ENCODE measurements at regions not wholly inside any gene's neighbourhood (a gene's known extent, or its start where the extent isn't known, plus 50 kb on each side); places are given as distances from the start of the nearest gene placed in this dataset.

- H3K9me3 ChIP-seq (ENCODE audit: control insufficient read depth in 2 of 2, insufficient read depth in 1 of 2, low read length in 1 of 2): no peaks in the 10 kb centered on the region
- DNase-seq (ENCODE audit: low read depth in 6 of 9, low spot score in 9 of 9): no peak
- whole genome bisulfite sequencing: 85% methylated on average over 4 of the region's 4 CpGs
- no peak overlapping the region for H3K27ac ChIP-seq (ENCODE audit: low read depth in 1 of 2, low read length in 1 of 2)
- no peaks in the 10 kb centered on the region for H3K4me1 ChIP-seq (ENCODE audit: control insufficient read depth in 2 of 2, insufficient read depth in 2 of 2, low read length in 2 of 2)
- H3K4me3 ChIP-seq (ENCODE audit: low read length in 2 of 2): no peak overlapping the region
- H3K27me3 ChIP-seq (ENCODE audit: control insufficient read depth in 2 of 2, insufficient read depth in 1 of 2, low read length in 1 of 2): no peaks in the 10 kb centered on the region
- H3K36me3 ChIP-seq (ENCODE audit: control insufficient read depth in 2 of 2, insufficient read depth in 2 of 2, low read length in 1 of 2): no peaks in the 10 kb centered on the region
Observed at GRCh38 chr17:71825687-71826086, 295.1 kb upstream of the SOX9 start.

- 18% methylated on average over 5 of the region's 5 CpGs for WGBS
- no peak overlapping the region for H3K27ac ChIP-seq (ENCODE audit: low read depth in 1 of 2, low read length in 1 of 2)
- no peaks in the 10 kb centered on the region for H3K9me3 ChIP-seq (ENCODE audit: control insufficient read depth in 2 of 2, insufficient read depth in 1 of 2, low read length in 1 of 2)
- H3K36me3 ChIP-seq (ENCODE audit: control insufficient read depth in 2 of 2, insufficient read depth in 2 of 2, low read length in 1 of 2): no peaks in the 10 kb centered on the region
- H3K4me1 ChIP-seq (ENCODE audit: control insufficient read depth in 2 of 2, insufficient read depth in 2 of 2, low read length in 2 of 2): no peaks in the 10 kb centered on the region
- no peak for DNase-seq (ENCODE audit: low read depth in 6 of 9, low spot score in 9 of 9)
- no peak overlapping the region for H3K4me3 ChIP-seq (ENCODE audit: low read length in 2 of 2)
- no peaks in the 10 kb centered on the region for H3K27me3 ChIP-seq (ENCODE audit: control insufficient read depth in 2 of 2, insufficient read depth in 1 of 2, low read length in 1 of 2)
Observed at GRCh38 chr17:71828182-71828596, 292.6 kb upstream of the SOX9 start.

GRCh38 chr17:71830866-71831265 lies 290.0 kb upstream of the SOX9 start:
- no peaks in the 10 kb centered on the region for H3K36me3 ChIP-seq (ENCODE audit: control insufficient read depth in 2 of 2, insufficient read depth in 2 of 2, low read length in 1 of 2)
- no peaks in the 10 kb centered on the region for H3K4me1 ChIP-seq (ENCODE audit: control insufficient read depth in 2 of 2, insufficient read depth in 2 of 2, low read length in 2 of 2)
- no peak overlapping the region for H3K27ac ChIP-seq (ENCODE audit: low read depth in 1 of 2, low read length in 1 of 2)
- no peak for DNase-seq (ENCODE audit: low read depth in 6 of 9, low spot score in 9 of 9)
- no peaks in the 10 kb centered on the region for H3K27me3 ChIP-seq (ENCODE audit: control insufficient read depth in 2 of 2, insufficient read depth in 1 of 2, low read length in 1 of 2)
- no peak overlapping the region for H3K4me3 ChIP-seq (ENCODE audit: low read length in 2 of 2)
- 51% methylated on average over 7 of the region's 7 CpGs for WGBS
- H3K9me3 ChIP-seq (ENCODE audit: control insufficient read depth in 2 of 2, insufficient read depth in 1 of 2, low read length in 1 of 2): no peaks in the 10 kb centered on the region

GRCh38 chr17:71842986-71843385 lies 277.8 kb upstream of the SOX9 start:
- WGBS: 97% methylated on average over 3 of the region's 3 CpGs
- no peak for DNase-seq (ENCODE audit: low read depth in 6 of 9, low spot score in 9 of 9)

GRCh38 chr17:71845337-71845736 lies 275.5 kb upstream of the SOX9 start:
- no peak for DNase-seq (ENCODE audit: low read depth in 6 of 9, low spot score in 9 of 9)
- 98% methylated on average over 2 of the region's 2 CpGs for WGBS
- Histone ChIP-seq H3K4me1 (ENCODE audit: control insufficient read depth in 2 of 2, insufficient read depth in 2 of 2, low read length in 2 of 2) (no peaks in the 10 kb centered on the region), H3K4me3 (ENCODE audit: low read length in 2 of 2) (no peak overlapping the region), H3K36me3 (ENCODE audit: control insufficient read depth in 2 of 2, insufficient read depth in 2 of 2, low read length in 1 of 2) (no peaks in the 10 kb centered on the region), H3K27me3 (ENCODE audit: control insufficient read depth in 2 of 2, insufficient read depth in 1 of 2, low read length in 1 of 2) (no peaks in the 10 kb centered on the region), H3K9me3 (ENCODE audit: control insufficient read depth in 2 of 2, insufficient read depth in 1 of 2, low read length in 1 of 2) (peaks cover 0 to 3% of the 10 kb centered on the region in 2 donors), H3K27ac (ENCODE audit: low read depth in 1 of 2, low read length in 1 of 2) (no peak overlapping the region)

More at GRCh38 chr17:71842986-71843385, 277.8 kb upstream of the SOX9 start:
- Histone ChIP-seq H3K27ac (ENCODE audit: low read depth in 1 of 2, low read length in 1 of 2) (no peak overlapping the region), H3K36me3 (ENCODE audit: control insufficient read depth in 2 of 2, insufficient read depth in 2 of 2, low read length in 1 of 2) (no peaks in the 10 kb centered on the region), H3K9me3 (ENCODE audit: control insufficient read depth in 2 of 2, insufficient read depth in 1 of 2, low read length in 1 of 2) (peaks cover 0 to 3% of the 10 kb centered on the region in 2 donors), H3K4me3 (ENCODE audit: low read length in 2 of 2) (no peak overlapping the region), H3K4me1 (ENCODE audit: control insufficient read depth in 2 of 2, insufficient read depth in 2 of 2, low read length in 2 of 2) (no peaks in the 10 kb centered on the region), H3K27me3 (ENCODE audit: control insufficient read depth in 2 of 2, insufficient read depth in 1 of 2, low read length in 1 of 2) (no peaks in the 10 kb centered on the region)

GRCh38 chr17:71846561-71847110 lies 274.2 kb upstream of the SOX9 start:
- peaks cover 0 to 3% of the 10 kb centered on the region in 2 donors for H3K9me3 ChIP-seq (ENCODE audit: control insufficient read depth in 2 of 2, insufficient read depth in 1 of 2, low read length in 1 of 2)
- DNase-seq (ENCODE audit: low read depth in 6 of 9, low spot score in 9 of 9): no peak
- H3K27ac ChIP-seq (ENCODE audit: low read depth in 1 of 2, low read length in 1 of 2): no peak overlapping the region
- no peaks in the 10 kb centered on the region for H3K4me1 ChIP-seq (ENCODE audit: control insufficient read depth in 2 of 2, insufficient read depth in 2 of 2, low read length in 2 of 2)
- H3K27me3 ChIP-seq (ENCODE audit: control insufficient read depth in 2 of 2, insufficient read depth in 1 of 2, low read length in 1 of 2): no peaks in the 10 kb centered on the region
- WGBS: 94% methylated on average over 8 of the region's 8 CpGs
- no peak overlapping the region for H3K4me3 ChIP-seq (ENCODE audit: low read length in 2 of 2)
- no peaks in the 10 kb centered on the region for H3K36me3 ChIP-seq (ENCODE audit: control insufficient read depth in 2 of 2, insufficient read depth in 2 of 2, low read length in 1 of 2)

- no peak overlapping the region for H3K27ac ChIP-seq (ENCODE audit: low read depth in 1 of 2, low read length in 1 of 2)
- H3K9me3 ChIP-seq (ENCODE audit: control insufficient read depth in 2 of 2, insufficient read depth in 1 of 2, low read length in 1 of 2): no peaks in the 10 kb centered on the region
- no peak overlapping the region for H3K4me3 ChIP-seq (ENCODE audit: low read length in 2 of 2)
- 89% methylated on average over 1 of the region's 1 CpG for WGBS
- H3K27me3 ChIP-seq (ENCODE audit: control insufficient read depth in 2 of 2, insufficient read depth in 1 of 2, low read length in 1 of 2): no peaks in the 10 kb centered on the region
- no peak for DNase-seq (ENCODE audit: low read depth in 6 of 9, low spot score in 9 of 9)
- no peaks in the 10 kb centered on the region for H3K4me1 ChIP-seq (ENCODE audit: control insufficient read depth in 2 of 2, insufficient read depth in 2 of 2, low read length in 2 of 2)
- H3K36me3 ChIP-seq (ENCODE audit: control insufficient read depth in 2 of 2, insufficient read depth in 2 of 2, low read length in 1 of 2): no peaks in the 10 kb centered on the region
Observed at GRCh38 chr17:71849783-71850768, 270.7 kb upstream of the SOX9 start.

- no peak for DNase-seq (ENCODE audit: low read depth in 6 of 9, low spot score in 9 of 9)
- 94% methylated on average over 2 of the region's 2 CpGs for WGBS
- H3K36me3 ChIP-seq (ENCODE audit: control insufficient read depth in 2 of 2, insufficient read depth in 2 of 2, low read length in 1 of 2): no peaks in the 10 kb centered on the region
Observed at GRCh38 chr17:71850812-71851211, 270.0 kb upstream of the SOX9 start.

GRCh38 chr17:71855010-71855409 lies 265.8 kb upstream of the SOX9 start:
- H3K27me3 ChIP-seq (ENCODE audit: control insufficient read depth in 2 of 2, insufficient read depth in 1 of 2, low read length in 1 of 2): no peaks in the 10 kb centered on the region
- WGBS: 88% methylated on average over 4 of the region's 4 CpGs

More at GRCh38 chr17:71850812-71851211, 270.0 kb upstream of the SOX9 start:
- no peaks in the 10 kb centered on the region for H3K4me1 ChIP-seq (ENCODE audit: control insufficient read depth in 2 of 2, insufficient read depth in 2 of 2, low read length in 2 of 2)
- no peak overlapping the region for H3K27ac ChIP-seq (ENCODE audit: low read depth in 1 of 2, low read length in 1 of 2)
- H3K27me3 ChIP-seq (ENCODE audit: control insufficient read depth in 2 of 2, insufficient read depth in 1 of 2, low read length in 1 of 2): no peaks in the 10 kb centered on the region
- no peak overlapping the region for H3K4me3 ChIP-seq (ENCODE audit: low read length in 2 of 2)
- H3K9me3 ChIP-seq (ENCODE audit: control insufficient read depth in 2 of 2, insufficient read depth in 1 of 2, low read length in 1 of 2): no peaks in the 10 kb centered on the region

More at GRCh38 chr17:71855010-71855409, 265.8 kb upstream of the SOX9 start:
- peaks cover 0 to 4% of the 10 kb centered on the region in 2 donors for H3K9me3 ChIP-seq (ENCODE audit: control insufficient read depth in 2 of 2, insufficient read depth in 1 of 2, low read length in 1 of 2)
- H3K4me1 ChIP-seq (ENCODE audit: control insufficient read depth in 2 of 2, insufficient read depth in 2 of 2, low read length in 2 of 2): no peaks in the 10 kb centered on the region
- no peak overlapping the region for H3K27ac ChIP-seq (ENCODE audit: low read depth in 1 of 2, low read length in 1 of 2)
- H3K4me3 ChIP-seq (ENCODE audit: low read length in 2 of 2): no peak overlapping the region
- no peak for DNase-seq (ENCODE audit: low read depth in 6 of 9, low spot score in 9 of 9)
- H3K36me3 ChIP-seq (ENCODE audit: control insufficient read depth in 2 of 2, insufficient read depth in 2 of 2, low read length in 1 of 2): no peaks in the 10 kb centered on the region
